GM08714 (cell line): ENCODE measurements at regions not wholly inside any gene's neighbourhood (a gene's known extent, or its start where the extent isn't known, plus 50 kb on each side); places are given as distances from the start of the nearest gene placed in this dataset.

Source experiments
- H3K4me3 ChIP-seq: fragments of 200-500 bp; sonication (Bioruptor generic); 2 replicates; pipeline ENCODE4 v1.5.1; 2014; ENCODE audit warnings: mild to moderate bottlenecking, low read length, inconsistent platforms
- ZNF274 ChIP-seq: IDR thresholded peaks from 2 replicates; pipeline ENCODE4 v1.6.1; 2012; ENCODE audit warnings: mild to moderate bottlenecking, low read depth, low read length

GRCh38 chr10:4596951-4597350 is 229.1 kb upstream of the AKR1E2 start:
- H3K4me3 ChIP-seq: no peak overlapping the region
- TF ChIP-seq ZNF274: no peak

DNA sequence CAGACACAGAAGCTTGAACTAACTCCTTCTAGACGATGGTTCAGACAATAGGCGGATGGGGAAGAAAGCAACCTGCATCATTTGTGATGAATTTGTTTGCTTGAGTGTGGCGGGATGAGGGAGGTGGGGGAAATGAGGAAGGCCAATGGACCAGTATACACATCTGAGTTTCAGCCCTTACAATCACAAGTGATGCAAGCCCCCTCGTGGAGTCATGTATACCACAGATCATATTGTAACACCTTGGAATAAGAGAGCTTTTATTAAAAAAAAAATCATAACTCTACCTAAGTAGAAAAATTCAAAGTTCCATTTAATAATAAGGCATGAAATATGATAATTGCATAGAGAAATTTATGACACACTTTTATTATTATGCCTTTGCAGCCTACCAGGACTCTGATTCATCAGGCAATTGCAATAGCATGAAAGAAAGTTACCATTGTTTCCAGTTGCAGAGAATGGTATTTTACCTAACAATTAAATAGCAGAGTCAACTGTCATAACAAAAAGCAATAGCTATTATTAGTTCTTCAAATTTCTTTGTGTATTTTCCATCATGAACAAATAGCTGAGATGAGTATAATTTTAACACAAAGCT is 230.2 kb upstream of the AKR1E2 start:
- no peak for TF ChIP-seq ZNF274
- H3K4me3 ChIP-seq: no peak overlapping the region

DNA sequence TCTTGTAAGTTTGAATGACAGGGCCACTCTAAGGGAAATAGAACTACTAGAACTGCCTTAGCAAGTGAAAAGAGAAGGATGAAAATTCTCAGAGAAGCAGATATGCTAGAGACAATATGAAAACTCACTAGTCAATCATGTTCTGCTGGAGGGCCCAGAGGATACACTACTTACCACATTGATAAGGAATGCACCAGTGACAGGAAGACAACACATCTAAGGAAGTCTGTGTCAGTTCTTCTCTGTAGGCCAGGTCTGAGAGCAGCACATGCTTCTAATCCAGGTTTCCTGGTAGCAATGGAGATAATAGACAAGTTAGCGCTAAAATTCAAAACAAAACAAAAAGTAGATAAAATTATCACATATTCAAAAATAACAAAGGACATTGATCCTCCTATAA is 235.2 kb upstream of the AKR1E2 start:
- H3K4me3 ChIP-seq: no peak overlapping the region
- no peak for TF ChIP-seq ZNF274

DNA sequence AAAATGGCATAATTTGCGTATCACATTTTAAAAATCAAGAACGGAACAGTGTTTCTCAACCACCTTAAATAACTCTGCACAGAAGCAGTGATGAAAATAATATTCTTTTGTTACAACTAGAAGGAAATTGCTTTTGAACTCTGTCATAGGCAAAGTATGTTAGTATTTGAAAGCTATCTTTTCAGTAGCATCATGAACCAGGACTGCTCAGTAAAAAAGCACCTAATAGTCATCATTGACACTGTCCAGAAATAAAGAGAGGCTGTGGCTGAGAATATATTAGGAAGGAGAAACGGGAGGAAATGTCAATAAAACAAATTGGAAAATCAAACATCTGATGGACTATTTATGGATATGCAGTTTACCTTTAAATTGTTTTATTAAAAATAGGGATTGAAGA is 237.2 kb upstream of the AKR1E2 start:
- H3K4me3 ChIP-seq: no peak overlapping the region
- no peak for TF ChIP-seq ZNF274

GRCh38 chr10:4587466-4587865 is 238.5 kb upstream of the AKR1E2 start:
- TF ChIP-seq ZNF274: no peak

DNA sequence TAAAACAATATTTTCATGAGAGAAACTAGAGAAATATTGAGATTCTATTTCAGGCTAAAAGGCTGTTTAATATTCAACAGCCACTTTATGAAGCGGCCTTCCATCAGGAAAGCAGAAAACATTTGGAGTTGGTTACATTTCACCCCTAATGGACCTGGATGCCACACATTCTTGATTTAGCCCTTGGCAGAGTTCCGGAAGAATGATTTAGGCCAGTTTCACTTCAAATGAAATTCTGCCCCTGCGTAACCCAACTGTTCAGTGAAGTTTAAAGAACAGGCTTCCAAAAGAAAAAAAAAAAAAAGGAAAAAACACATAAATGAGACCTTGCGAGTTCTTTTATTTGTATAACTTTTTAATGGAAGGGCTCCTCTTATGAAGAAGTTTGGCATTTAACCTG is 239.2 kb upstream of the AKR1E2 start:
- no peak overlapping the region for H3K4me3 ChIP-seq
- TF ChIP-seq ZNF274: no peak

More at GRCh38 chr10:4587466-4587865, 238.5 kb upstream of the AKR1E2 start:
- H3K4me3 ChIP-seq: no peak overlapping the region

GRCh38 chr10:4581929-4582328 is 244.1 kb upstream of the AKR1E2 start:
- no peak for TF ChIP-seq ZNF274
- no peak overlapping the region for H3K4me3 ChIP-seq

DNA sequence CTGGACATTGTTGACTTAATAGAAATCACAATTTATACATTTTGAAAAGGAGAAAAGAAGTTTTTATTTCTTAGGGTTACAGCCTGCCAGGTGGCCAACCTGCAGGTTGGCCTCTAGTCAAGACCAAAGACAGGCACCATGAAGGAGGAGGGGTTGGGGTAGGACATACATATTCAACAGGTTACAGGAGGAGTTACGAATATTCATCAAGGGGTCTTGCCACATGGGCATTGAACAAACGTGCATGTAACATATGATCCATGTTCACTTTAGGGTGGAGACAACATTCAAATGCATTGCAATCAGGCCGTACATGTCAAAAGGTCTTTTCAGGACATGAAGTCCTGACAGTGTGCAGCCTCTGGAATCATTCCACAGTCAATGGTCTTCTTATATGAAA is 246.2 kb upstream of the AKR1E2 start:
- no peak for TF ChIP-seq ZNF274
- no peak overlapping the region for H3K4me3 ChIP-seq

DNA sequence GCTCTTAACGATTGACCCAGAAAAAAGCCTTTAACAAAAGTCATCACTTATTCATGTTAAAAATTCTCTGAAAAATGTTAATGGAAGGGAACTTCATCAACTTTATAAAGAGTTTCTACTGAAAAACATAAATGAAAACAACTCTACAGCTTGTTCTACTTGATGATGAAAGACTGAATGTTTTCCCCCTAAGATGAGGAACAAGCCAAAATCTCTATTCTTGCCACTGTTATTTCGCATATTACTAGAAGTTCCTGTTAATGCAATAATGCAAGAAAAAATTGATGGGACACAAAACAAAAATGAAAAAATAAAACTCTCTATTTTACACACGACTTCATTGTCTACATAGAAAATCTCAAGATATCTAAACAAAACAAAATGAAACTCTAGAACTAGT is 249.8 kb upstream of the AKR1E2 start:
- no peak overlapping the region for H3K4me3 ChIP-seq
- no peak for TF ChIP-seq ZNF274

- TF ChIP-seq ZNF274: no peak
- H3K4me3 ChIP-seq: no peak overlapping the region
Measured at GRCh38 chr10:4569151-4569550, 256.9 kb upstream of the AKR1E2 start.

DNA sequence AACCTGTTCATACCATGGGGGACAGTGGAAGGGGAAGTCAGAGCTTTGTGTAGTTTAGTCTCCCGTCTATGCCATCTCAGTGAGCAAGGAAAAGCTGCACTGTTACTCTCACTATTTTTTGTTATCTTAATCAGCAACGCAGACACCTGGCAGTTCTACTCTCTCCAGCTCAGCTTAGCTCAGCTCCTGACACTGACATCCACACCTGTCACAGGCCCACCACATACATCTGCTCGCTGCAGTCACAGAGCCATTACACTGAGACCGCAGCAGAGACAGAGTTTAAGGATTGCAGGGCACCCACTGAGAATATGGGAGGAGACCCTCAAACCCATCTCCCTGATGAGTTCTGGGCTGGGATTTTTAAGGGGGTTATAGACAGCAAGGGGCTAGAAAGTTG is 257.3 kb upstream of the AKR1E2 start:
- H3K4me3 ChIP-seq: no peak overlapping the region
- TF ChIP-seq ZNF274: no peak

DNA sequence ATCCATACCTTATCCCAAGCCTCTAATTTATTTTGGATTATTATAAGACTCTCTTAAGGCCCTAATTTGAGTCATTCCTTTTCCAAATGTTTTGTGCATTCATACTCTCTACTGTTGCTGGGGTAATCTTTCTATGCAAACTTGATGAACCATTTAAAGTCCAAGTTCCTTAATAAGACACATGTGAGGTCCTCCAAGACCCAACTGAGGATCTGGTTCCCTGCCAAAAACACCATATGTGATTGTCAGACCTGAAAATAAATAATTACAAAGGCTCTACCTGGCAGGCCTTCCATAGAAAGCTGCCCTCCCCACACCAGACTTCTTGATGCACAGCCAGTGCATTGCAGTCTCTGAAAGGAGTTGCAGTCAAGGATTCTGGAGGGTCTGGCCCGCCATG is 257.9 kb upstream of the AKR1E2 start:
- no peak for TF ChIP-seq ZNF274
- no peak overlapping the region for H3K4me3 ChIP-seq

DNA sequence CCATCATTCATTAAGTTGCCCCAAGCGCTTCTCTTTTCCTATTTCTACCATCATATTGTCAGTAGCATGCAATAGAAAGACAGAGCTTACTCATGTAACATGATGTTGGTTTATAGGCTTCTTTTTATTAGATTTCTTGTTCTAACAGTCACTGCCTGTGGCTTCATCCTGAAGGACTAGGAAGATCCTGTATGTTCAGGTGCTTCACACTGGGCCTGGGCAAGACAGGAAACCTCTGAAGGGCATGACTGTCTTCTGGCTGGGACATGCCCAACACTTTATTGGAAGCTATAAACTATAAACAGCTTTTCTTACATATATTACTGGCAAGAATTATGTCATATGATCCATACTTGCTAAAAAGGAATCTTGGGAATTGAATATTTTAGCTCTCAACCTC is 258.4 kb upstream of the AKR1E2 start:
- no peak for TF ChIP-seq ZNF274
- H3K4me3 ChIP-seq: no peak overlapping the region

- H3K4me3 ChIP-seq: no peak overlapping the region
- no peak for TF ChIP-seq ZNF274
Measured at GRCh38 chr10:4566011-4566410, 260.0 kb upstream of the AKR1E2 start.

DNA sequence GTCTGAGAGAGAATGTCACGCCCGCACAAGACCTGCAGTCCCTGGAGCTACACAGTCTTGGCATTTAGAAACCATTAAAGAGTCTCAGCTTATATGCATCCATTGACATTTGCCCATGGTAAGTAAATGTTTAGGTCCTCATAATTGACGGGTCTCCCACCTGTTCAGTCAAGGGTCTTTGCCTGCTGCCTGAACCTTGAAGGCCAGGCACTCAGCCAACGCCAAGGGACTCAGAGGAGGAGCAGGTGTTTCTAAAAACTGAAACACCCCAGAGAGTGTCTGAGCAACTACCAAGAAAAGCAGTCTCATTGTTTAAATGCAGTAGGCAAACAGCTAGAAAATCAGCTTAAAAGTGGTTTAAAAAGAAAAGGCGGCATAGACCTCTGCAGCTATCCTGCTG is 264.7 kb upstream of the AKR1E2 start:
- H3K4me3 ChIP-seq: no peak overlapping the region
- no peak for TF ChIP-seq ZNF274

DNA sequence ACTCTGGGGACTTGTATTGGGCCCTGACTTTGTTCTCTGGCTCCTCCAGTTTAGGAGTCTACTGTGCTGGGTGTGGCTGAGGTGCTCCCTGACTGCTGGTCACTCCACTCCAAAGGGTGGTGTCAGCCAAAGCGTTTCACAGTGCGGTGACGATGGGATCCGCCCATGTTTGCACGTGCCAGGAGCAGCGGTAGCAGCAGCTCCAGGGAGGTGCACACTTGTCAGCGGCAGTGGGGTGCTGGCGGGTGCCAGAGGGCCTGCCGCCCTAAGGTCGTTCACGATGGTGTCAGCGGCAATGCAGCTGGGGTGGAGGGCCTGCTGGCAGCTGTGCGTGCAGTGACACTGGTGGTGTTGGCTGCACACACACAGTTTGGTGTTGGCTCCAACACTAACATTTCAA is 268.5 kb upstream of the AKR1E2 start:
- H3K4me3 ChIP-seq: no peak overlapping the region
- no peak for TF ChIP-seq ZNF274
